Hematopoietic multipotent progenitor cell (in vitro differentiated cells): ENCODE measurements at regions not wholly inside any gene's neighbourhood (a gene's known extent, or its start where the extent isn't known, plus 50 kb on each side); places are given as distances from the start of the nearest gene placed in this dataset.
"Not testable (repeated sequence)": the region's sequence is repeated elsewhere in the genome, so short reads cannot be mapped to it uniquely, and the experiment has no call there.

ENCODE experiments used
- DNase-seq, 3 donors: peaks; one replicate each; pipeline ENCODE4 v3.0.0-alpha.2; 2011 to 2015; ENCODE audit warnings: low read depth in 2 of 3, low spot score in 2 of 3

DNA sequence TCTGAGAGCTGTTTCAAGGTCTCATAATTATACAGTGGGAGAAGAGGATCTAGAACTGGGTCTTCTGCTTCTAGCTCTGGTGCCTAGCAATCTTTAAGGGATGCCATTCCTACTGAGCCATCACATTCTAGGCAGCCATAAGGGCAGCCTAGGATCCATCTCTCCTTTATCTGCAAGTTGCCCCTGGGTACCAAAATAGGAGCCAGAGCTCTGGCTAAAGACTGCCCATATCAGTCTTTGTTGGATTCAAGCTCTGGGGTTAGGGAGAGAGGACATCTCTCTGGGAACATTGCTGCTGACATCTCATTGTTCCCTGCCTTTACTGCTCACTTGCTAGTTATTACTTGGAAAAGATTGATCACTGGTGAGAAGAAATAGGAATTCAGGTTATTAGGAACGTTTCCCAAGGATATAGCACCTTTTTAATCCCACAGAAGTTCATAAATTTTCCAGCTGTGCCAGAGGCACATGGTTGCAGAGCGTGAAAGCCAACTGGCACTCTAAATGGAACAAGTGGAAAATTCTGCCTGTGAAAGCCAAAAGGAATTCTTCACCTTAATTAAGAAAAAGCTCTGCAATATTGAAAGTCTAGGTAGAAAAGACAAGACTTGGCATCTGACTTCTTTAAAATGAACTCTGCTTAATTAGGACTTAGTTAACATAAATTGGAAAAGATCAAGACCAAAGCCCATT is 102.2 kb downstream of the CDC42EP3 start:
- DNase-seq: no peak

DNA sequence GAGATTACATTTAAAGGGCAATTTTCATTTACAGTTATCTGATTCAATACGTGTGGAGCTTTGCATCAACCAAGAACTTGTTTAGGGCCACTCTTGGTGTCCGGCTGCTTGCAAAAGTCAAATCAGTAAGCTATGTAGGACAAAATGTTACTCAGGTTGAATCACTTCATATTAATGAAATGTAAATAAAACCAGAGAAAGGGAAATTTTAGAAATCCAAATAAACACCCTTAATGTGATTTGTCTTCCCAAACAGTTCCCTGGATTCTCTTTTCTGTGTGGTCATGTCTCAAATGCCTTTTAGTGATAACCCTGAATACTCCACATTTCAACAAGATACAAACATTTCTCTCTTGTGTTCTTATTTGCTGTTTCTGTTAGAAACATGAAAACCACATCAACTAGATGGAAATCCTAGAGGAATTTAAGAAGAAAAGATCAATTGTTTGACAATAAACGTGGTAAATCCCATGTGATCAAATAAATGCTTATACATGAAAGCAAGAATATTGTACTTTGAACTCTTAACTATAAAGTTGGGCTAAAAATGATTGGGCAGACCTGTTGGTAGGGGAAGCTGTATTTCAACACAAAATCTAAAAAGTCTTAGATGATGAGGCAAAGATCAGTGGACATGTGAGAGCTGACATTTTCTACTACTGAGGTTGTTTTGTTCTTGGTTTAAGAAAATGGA is 101.3 kb downstream of the CDC42EP3 start:
- no peak for DNase-seq

DNA sequence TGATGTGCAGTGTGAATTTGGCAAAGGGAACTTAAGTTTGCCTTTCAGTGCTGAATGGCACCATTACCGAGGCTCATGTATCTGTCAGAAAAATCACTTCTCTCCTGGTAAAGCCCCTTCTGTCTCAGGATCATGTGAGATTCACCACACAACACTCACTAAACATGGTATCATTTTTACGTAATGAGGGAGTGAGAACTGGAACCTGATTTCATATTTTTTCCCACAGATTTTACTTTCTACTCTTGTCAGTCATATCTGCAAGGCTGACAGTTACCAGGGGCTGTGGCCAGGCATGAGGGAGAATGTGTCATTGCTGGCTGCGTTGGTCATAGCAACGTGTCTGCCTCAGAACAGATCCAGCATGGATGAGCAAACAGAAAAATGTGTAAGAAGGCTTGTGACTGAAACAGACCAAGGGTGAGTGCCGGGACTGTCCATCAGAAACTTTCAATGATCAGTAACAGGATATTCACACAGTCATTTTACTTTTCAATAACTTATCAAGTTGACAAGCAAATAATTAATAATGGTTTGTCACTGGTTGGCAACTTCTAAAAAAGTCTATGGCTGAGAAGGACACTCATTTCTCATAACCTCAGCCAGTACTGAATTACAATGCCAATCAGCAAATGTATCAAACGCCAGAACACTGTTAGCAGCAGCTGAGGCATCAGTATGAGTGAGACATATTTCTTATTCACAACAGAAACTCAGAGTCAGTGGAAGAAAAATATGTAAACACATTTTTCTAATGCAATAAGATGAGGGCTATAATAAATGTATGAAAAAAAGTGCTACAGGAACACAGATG is 100.5 kb downstream of the CDC42EP3 start:
- DNase-seq: no peak

DNA sequence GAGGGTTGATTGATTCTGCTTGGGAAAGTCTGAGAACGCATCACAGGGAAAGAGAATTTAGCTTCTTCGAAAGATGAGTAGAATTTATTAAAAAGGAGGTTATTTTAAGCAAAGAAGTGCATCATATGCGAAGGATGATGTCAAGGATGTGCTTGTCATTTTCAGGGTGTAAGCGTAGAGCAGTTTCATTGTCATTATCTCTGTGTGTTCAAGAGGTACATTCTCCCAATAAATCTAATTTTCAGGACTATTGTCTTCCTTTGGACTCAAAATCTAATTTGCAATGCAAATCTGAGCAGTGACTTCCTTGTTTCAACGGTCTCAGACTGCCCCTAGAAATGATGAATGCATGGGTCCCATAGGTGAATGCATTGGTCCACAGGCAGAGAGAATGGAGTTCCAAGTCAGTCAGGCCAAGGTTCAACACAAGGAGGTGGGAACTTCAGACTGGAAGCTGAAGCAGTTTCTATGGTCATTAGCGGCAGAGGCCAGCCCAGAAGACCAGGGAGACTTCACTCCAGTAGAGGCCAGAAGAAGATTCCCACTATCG is 99.8 kb downstream of the CDC42EP3 start:
- no peak for DNase-seq

DNA sequence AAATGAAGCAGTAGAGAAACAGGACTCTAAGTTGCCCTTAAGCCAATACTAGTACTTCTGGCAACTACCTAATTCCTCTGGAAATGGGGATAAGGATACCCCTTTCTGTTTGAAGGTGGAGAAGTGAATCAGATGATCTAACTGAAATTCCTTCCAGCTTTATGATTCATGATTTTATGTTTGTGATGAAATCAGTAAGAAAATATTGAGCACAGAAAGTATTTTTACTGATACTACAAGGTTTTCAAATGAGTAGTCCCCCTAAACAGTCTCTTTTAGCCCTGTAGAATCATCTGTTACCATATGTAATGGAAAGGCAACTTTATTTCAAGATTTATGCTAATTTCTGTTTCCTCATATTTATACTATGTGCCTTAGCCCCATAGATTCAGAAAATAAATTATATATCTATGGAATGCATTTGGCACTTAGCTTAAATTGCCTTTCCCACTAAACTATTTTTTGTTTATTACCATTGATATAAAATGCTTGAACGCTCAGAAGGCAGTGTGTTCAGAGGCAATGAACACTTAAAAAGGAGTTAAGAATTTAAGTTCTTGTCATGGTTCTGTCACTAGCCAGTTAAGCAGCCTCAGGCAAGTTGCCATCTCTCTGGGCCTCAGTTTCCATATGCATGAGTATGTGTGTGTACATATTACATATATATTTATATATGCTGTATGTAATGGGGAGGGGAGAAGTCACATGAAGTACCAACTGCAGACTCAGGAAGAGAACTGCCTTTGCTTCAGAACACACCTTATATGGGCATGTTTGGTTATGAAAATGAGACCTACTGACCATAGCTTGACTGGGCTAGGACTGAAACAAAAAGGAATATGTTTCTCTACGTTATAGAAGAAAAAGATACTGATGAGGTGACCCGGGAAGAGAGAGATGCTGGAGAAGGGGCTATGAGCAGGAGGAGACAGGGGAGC is 97.7 kb downstream of the CDC42EP3 start:
- no peak for DNase-seq

- DNase-seq: peak in 1 of 3 donors; percentile 35
Observed at GRCh38 chr2:37575780-37576179, 95.7 kb downstream of the CDC42EP3 start.

- DNase-seq: not testable (repeated sequence)
Observed at GRCh38 chr2:37576194-37576593, 95.2 kb downstream of the CDC42EP3 start.

DNA sequence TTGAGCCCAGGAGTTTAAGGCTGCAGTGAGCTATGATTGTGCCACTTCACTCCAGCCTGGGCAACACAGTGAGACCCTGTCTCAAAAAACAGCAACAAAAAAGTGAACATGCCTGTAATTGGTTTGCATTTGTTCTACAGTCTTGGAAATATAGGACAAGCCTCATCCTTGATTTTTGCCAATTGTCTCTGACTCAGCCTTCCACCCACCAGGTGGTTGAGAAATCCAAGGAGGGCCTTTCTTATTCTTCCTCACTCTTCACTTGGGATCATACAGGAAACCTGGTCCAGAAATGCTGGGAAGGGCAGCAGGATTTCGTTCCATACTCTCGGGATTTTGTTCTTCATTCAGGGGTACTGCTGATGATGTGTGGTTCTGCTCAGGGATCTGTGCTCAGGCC is 94.6 kb downstream of the CDC42EP3 start:
- DNase-seq: no peak

GRCh38 chr2:37579192-37579713 is 92.2 kb downstream of the CDC42EP3 start:
- no peak for DNase-seq

DNA sequence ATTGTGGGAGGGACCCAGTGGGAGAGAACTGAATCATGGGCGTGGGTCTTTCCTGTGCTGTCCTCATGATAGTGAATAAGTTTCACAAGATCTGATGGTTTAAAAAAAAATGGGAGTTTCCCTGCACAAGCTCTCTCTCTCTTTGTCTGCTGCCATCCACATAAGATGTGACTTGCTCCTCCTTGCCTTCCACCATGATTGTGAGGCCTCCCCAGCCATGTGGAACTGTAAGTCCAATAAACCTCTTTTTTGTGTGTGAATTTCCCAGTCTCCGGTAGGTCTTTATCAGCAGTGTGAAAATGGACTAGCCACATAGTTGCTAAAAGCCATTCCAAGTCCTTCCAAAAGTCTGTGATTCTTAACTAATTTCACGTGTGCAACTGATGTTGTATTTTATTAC is 91.5 kb downstream of the CDC42EP3 start:
- DNase-seq: not testable (repeated sequence)

DNA sequence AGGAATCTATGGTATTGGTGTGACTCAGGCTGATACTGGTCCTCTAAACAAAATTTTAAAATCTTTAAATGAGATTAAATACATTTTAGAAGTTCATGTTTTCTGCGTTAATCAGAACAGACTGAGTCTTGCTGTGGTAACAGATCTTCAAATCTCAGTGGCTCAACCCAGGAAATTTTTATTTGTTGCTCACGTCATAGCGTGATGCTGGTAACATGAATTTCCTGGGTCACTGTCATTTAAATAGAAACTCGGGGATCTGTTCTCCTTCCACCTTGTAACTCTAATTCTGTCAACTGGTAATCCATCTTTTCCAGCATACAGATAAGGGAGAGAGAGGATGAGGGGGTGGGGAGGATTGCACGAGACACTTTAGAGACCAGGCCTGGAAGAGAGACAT is 90.0 kb downstream of the CDC42EP3 start:
- DNase-seq: no peak

GRCh38 chr2:37582481-37583220 is 88.8 kb downstream of the CDC42EP3 start:
- DNase-seq: peak in 1 of 3 donors; percentile 35

DNA sequence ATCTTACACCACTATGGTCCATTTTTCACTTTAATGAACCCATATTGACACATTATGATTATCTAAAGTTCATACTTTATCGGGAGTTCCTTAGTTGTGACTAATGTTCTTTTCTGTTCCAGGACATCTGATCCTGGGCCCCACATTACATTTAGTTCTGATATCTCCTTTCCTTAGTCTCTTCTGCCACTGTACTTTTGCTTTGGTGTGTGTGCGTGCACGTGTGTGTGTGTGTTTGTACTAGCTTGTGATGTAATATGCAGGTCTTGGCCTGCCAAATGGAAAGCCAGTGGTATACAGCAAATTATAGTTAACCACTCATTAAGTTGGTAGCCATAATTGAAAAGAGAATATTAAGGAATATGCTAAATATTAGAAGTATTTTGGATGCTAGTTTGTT is 88.0 kb downstream of the CDC42EP3 start:
- DNase-seq: no peak

GRCh38 chr2:37583867-37584266 is 87.6 kb downstream of the CDC42EP3 start:
- no peak for DNase-seq

DNA sequence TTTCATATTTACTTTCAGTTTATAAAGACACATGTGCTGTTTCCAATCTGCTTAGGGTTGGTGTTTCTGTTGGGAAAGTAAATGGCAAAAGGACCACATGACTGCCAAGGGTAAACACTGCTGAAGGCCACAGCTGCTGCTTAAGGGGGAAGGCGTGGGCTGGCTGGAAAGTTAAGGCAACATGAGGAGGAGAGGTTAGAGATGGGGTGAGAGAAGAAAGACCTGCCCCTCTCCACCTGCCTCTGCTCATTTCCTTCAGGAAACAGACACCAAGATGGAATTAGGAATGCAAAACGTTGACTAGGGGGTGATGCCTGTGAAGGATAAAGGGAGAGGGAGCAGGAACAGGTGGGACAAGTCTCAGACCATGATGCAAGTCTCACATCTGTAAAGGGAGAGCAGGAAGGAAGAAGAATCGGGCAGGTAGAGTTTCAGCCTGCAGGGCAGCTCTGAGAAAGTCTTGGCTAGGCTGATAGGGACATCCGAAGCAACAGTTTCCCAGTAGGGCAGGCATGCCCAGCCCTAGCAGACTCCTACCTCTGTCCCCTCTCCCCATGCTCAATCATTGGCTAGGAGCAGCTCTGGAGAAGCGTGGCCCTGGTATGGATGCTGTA is 86.0 kb downstream of the CDC42EP3 start:
- DNase-seq: peak in 1 of 3 donors; percentile 31

GRCh38 chr2:37585982-37586621 is 85.3 kb downstream of the CDC42EP3 start:
- DNase-seq: peak; percentile 46 to 83 (median 67)

DNA sequence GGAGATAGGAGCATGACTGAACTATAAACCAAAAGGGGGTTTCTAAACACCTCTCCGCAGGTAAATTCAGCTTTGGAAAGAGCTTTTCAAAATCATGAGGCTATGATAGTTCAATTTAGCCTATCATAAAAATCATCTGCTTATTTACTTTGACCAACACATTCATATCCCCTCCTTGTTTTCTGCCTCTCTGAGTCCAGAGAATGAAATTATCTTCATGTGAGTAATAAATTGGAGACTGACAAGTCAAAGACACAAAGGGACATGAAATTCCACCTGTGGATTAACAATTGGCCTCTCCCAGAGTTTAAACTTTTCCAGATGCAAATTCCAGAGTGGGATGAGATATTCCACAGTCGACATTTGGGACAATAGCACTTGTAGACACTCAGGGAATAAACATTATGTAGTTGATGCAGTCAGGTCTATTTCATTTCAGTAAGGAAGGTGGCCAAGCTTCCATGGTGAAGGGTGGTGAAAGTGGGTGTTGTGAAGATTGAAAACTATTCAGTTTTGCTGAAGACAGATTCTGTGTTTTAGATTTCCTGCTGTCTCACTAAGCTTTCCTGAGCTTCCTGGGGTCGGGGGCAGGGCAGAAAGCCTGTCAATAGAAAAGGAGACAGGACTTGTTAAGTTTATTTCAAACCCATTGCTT is 84.7 kb downstream of the CDC42EP3 start:
- DNase-seq: no peak

- DNase-seq: no peak
Observed at GRCh38 chr2:37587817-37588216, 83.6 kb downstream of the CDC42EP3 start.
